HEK293 (cell line): ENCODE measurements at regions not wholly inside any gene's neighbourhood (a gene's known extent, or its start where the extent isn't known, plus 50 kb on each side); places are given as distances from the start of the nearest gene placed in this dataset.

Source experiments
- CTCF ChIA-PET: fragments of 350-600 bp; formaldehyde crosslinking; extraction: SDS; loops from one replicate; lab custom pipeline; 2021; ENCODE audit warnings: antibody characterized with exemption; lab: Yijun Ruan, JAX
- POLR2A ChIA-PET: fragments of 300-600 bp; formaldehyde crosslinking; extraction: SDS; loops from one replicate; lab custom pipeline; 2020; ENCODE audit warnings: antibody characterized with exemption, inconsistent platforms; lab: Yijun Ruan, JAX
- H3K27ac ChIP-seq: fragments of 200-500 bp; sonication (Bioruptor generic); 2 replicates; pipeline ENCODE4 v1.5.1; 2014; ENCODE audit warnings: low read depth, low read length, control low read depth, inconsistent platforms; ENCODE audit errors: extremely low read depth
- H3K36me3 ChIP-seq, 2 experiments: fragments of 200-500 bp in 1 of 2; sonication (Bioruptor generic) in 1 of 2; 1 replicate in 1 of 2; 2 replicates in 1 of 2; pipeline ENCODE4 v1.5.1; 2014 to 2017; ENCODE audit warnings: inconsistent platforms in 2 of 2, low read length in 2 of 2; ENCODE audit not compliant: control insufficient read depth in 2 of 2, insufficient read depth in 1 of 2
- H3K4me1 ChIP-seq: fragments of 200-500 bp; sonication (Bioruptor generic); 2 replicates; pipeline ENCODE4 v1.5.1; 2014; ENCODE audit warnings: mild to moderate bottlenecking, low read length, inconsistent platforms; ENCODE audit not compliant: control insufficient read depth, insufficient read depth
- H3K4me3 ChIP-seq: 2 replicates; pipeline ENCODE4 v1.5.1; 2011; ENCODE audit warnings: low read depth, mild to moderate bottlenecking, control low read depth, low read length, moderate library complexity
- H3K9me3 ChIP-seq: fragments of 200-500 bp; sonication (Bioruptor generic); 2 replicates; pipeline ENCODE4 v1.5.1; 2014; ENCODE audit warnings: low read depth, low read length, inconsistent platforms; ENCODE audit not compliant: control insufficient read depth, insufficient read depth
- GLIS1 ChIP-seq: fragments of 450-650 bp; formaldehyde crosslinking; IDR thresholded peaks from 2 replicates; pipeline ENCODE4 v1.5.1; 2016; ENCODE audit warnings: missing biosample characterization, missing genetic modification characterization
- SCRT2 ChIP-seq: fragments of 450-650 bp; formaldehyde crosslinking; IDR thresholded peaks from 2 replicates; pipeline ENCODE4 v1.5.1; 2016; ENCODE audit warnings: missing biosample characterization, missing genetic modification characterization
- SETDB1 ChIP-seq: IDR thresholded peaks from one replicate; pipeline ENCODE4 v1.6.1; 2017; ENCODE audit warnings: mild to moderate bottlenecking, low read length, moderate library complexity, mixed read lengths; ENCODE audit not compliant: insufficient read length
- SP7 ChIP-seq: fragments of 450-650 bp; formaldehyde crosslinking; IDR thresholded peaks from 2 replicates; pipeline ENCODE4 v1.5.1; 2016; ENCODE audit warnings: missing biosample characterization, missing genetic modification characterization
- ZEB2 ChIP-seq: fragments of 450-650 bp; formaldehyde crosslinking; IDR thresholded peaks from 2 replicates; pipeline ENCODE4 v1.5.1; 2016; ENCODE audit warnings: missing biosample characterization, missing genetic modification characterization
- ZNF114 ChIP-seq: fragments of 450-650 bp; formaldehyde crosslinking; IDR thresholded peaks from 2 replicates; pipeline ENCODE4 v1.5.0; 2017; ENCODE audit warnings: missing biosample characterization, missing genetic modification characterization
- ZNF132 ChIP-seq: fragments of 450-650 bp; formaldehyde crosslinking; IDR thresholded peaks from 2 replicates; pipeline ENCODE4 v1.5.1; 2017; ENCODE audit warnings: missing biosample characterization, missing genetic modification characterization, borderline replicate concordance
- ZNF2 ChIP-seq: fragments of 450-650 bp; formaldehyde crosslinking; IDR thresholded peaks from 2 replicates; pipeline ENCODE4 v1.5.1; 2016; ENCODE audit warnings: missing biosample characterization, missing genetic modification characterization
- ZNF214 ChIP-seq: fragments of 450-650 bp; formaldehyde crosslinking; IDR thresholded peaks from 2 replicates; pipeline ENCODE4 v1.5.1; 2017; ENCODE audit warnings: missing biosample characterization, mild to moderate bottlenecking, missing genetic modification characterization, borderline replicate concordance
- ZNF24 ChIP-seq: fragments of 450-650 bp; formaldehyde crosslinking; IDR thresholded peaks from 2 replicates; pipeline ENCODE4 v1.5.1; 2016; ENCODE audit warnings: missing biosample characterization, missing genetic modification characterization
- ZNF366 ChIP-seq: fragments of 450-650 bp; formaldehyde crosslinking; conservative IDR thresholded peaks from 2 replicates; pipeline ENCODE4 v1.5.1; 2016; ENCODE audit warnings: missing biosample characterization, missing genetic modification characterization
- ZNF501 ChIP-seq: fragments of 450-650 bp; formaldehyde crosslinking; IDR thresholded peaks from 2 replicates; pipeline ENCODE4 v1.5.1; 2016; ENCODE audit warnings: missing biosample characterization, missing genetic modification characterization
- ZNF544 ChIP-seq: fragments of 450-650 bp; formaldehyde crosslinking; IDR thresholded peaks from 2 replicates; pipeline ENCODE4 v1.5.0; 2017; ENCODE audit warnings: missing biosample characterization, missing genetic modification characterization
- ZNF768 ChIP-seq: fragments of 450-650 bp; formaldehyde crosslinking; IDR thresholded peaks from 2 replicates; pipeline ENCODE4 v1.5.1; 2018; ENCODE audit warnings: missing biosample characterization, mild to moderate bottlenecking, missing genetic modification characterization
- ZNF776 ChIP-seq: fragments of 450-650 bp; formaldehyde crosslinking; IDR thresholded peaks from 2 replicates; pipeline ENCODE4 v1.5.0; 2017; ENCODE audit warnings: missing biosample characterization, missing genetic modification characterization, borderline replicate concordance
- TF ChIP-seq, protein P1 (sequence below): fragments of 450-650 bp; formaldehyde crosslinking; IDR thresholded peaks from 2 replicates; pipeline ENCODE4 v1.5.1; 2016; ENCODE audit warnings: missing biosample characterization, missing genetic modification characterization
- TF ChIP-seq, protein P2 (sequence below): fragments of 450-650 bp; formaldehyde crosslinking; IDR thresholded peaks from 2 replicates; pipeline ENCODE4 v1.5.1; 2017; ENCODE audit warnings: missing biosample characterization, mild to moderate bottlenecking, missing genetic modification characterization, moderate library complexity
- TF ChIP-seq, protein P3 (sequence below): fragments of 450-650 bp; formaldehyde crosslinking; IDR thresholded peaks from 2 replicates; pipeline ENCODE4 v1.5.1; 2016; ENCODE audit warnings: missing biosample characterization, missing genetic modification characterization, low read depth
- TF ChIP-seq, protein P4 (sequence below): fragments of 450-650 bp; formaldehyde crosslinking; conservative IDR thresholded peaks from 2 replicates; pipeline ENCODE4 v1.5.1; 2016; ENCODE audit warnings: low read depth, missing biosample characterization, missing genetic modification characterization

DNA sequence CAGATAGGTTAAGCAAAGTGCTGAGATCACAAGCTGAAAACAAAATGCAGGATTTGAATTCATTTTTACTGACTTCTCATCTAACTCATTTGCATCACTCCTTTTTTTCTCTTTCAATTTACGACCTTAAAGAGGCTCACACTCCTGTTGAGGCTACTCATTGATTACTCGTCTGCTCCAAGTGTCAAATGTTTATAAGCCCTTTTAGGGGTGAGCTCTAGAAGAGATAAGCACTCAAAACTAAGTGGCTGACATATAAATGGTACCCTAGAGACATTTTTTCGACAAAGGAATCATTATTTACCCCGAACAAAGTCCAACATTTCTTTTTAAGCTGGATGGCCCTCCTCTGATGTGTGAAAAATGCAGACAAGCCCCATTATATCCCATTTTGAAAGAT is 483.1 kb downstream of the MAT2B start (continued):
- TF ChIP-seq ZNF366 (tag by site-specific recombination) (no peak), SP7 (tag by site-specific recombination) (no peak), ZNF501 (tag by site-specific recombination) (no peak)

DNA sequence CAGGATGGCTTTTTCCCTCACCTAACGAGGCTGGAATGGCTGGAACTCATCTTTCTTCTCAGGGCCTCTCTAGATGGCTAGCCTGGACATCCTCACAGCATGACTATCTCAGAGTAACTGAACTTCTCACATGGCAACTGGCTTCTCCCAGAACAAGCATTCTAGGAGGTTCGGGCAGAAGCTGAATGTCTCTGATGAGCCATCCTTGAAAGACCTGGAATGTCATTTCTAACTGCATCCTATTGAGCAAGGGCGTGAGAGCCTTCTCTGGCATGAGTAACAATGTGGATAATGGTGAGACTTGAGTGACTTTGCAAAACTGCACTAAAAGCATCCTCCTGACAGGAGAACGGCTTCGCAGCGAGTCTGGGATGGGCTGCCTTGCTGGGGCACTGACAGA is 487.7 kb downstream of the MAT2B start:
- Histone ChIP-seq H3K9me3 (no peaks in the 10 kb centered on the region), H3K36me3 (no peaks in the 10 kb centered on the region), H3K4me3 (no peak overlapping the region), H3K4me1 (no peaks in the 10 kb centered on the region), H3K27ac (no peak overlapping the region)
- TF ChIP-seq ZNF768 (tag by site-specific recombination) (no peak), GLIS1 (tag by site-specific recombination) (no peak)
- ChIA-PET CTCF (no interaction called here), POLR2A (no interaction called here)

DNA sequence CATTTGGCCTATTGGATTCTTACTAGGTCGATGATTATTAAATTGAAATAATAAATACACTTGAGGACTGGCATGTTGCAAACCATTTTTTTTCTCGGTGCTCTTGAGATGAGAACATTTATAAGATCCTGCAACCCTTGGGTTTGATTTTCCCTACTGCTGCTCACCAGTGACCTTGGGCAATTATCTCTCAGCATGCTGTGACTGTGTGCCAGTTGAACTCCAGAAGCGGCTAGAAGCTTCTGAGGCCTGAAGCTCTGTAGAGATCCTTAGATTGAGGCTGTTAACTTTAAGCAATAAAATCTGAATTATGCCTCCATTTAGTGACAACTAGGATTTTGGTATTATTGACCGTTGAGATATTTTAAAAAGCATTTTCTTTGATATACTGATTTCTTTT is 489.8 kb downstream of the MAT2B start:
- H3K36me3 ChIP-seq, result no peaks in the 10 kb centered on the region
- TF ChIP-seq, protein P1, sequence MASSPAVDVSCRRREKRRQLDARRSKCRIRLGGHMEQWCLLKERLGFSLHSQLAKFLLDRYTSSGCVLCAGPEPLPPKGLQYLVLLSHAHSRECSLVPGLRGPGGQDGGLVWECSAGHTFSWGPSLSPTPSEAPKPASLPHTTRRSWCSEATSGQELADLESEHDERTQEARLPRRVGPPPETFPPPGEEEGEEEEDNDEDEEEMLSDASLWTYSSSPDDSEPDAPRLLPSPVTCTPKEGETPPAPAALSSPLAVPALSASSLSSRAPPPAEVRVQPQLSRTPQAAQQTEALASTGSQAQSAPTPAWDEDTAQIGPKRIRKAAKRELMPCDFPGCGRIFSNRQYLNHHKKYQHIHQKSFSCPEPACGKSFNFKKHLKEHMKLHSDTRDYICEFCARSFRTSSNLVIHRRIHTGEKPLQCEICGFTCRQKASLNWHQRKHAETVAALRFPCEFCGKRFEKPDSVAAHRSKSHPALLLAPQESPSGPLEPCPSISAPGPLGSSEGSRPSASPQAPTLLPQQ (tag by site-specific recombination), result no peak
- no peak for TF ChIP-seq SETDB1
- TF ChIP-seq ZNF776 (tag by site-specific recombination), result no peak
- TF ChIP-seq, protein P2, sequence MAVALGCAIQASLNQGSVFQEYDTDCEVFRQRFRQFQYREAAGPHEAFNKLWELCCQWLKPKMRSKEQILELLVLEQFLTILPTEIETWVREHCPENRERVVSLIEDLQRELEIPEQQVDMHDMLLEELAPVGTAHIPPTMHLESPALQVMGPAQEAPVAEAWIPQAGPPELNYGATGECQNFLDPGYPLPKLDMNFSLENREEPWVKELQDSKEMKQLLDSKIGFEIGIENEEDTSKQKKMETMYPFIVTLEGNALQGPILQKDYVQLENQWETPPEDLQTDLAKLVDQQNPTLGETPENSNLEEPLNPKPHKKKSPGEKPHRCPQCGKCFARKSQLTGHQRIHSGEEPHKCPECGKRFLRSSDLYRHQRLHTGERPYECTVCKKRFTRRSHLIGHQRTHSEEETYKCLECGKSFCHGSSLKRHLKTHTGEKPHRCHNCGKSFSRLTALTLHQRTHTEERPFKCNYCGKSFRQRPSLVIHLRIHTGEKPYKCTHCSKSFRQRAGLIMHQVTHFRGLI (tag by site-specific recombination), result no peak
- no peak for TF ChIP-seq ZNF2 (tag by site-specific recombination)
- no peak for TF ChIP-seq ZNF114 (tag by site-specific recombination)
- TF ChIP-seq ZNF214 (tag by site-specific recombination), result no peak
- TF ChIP-seq, protein P3, sequence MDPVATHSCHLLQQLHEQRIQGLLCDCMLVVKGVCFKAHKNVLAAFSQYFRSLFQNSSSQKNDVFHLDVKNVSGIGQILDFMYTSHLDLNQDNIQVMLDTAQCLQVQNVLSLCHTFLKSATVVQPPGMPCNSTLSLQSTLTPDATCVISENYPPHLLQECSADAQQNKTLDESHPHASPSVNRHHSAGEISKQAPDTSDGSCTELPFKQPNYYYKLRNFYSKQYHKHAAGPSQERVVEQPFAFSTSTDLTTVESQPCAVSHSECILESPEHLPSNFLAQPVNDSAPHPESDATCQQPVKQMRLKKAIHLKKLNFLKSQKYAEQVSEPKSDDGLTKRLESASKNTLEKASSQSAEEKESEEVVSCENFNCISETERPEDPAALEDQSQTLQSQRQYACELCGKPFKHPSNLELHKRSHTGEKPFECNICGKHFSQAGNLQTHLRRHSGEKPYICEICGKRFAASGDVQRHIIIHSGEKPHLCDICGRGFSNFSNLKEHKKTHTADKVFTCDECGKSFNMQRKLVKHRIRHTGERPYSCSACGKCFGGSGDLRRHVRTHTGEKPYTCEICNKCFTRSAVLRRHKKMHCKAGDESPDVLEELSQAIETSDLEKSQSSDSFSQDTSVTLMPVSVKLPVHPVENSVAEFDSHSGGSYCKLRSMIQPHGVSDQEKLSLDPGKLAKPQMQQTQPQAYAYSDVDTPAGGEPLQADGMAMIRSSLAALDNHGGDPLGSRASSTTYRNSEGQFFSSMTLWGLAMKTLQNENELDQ (tag by site-specific recombination), result no peak
- no peak for TF ChIP-seq SCRT2 (tag by site-specific recombination)
- TF ChIP-seq ZEB2 (tag by site-specific recombination), result no peak
- POLR2A ChIA-PET, result no interaction called here
- no peak overlapping the region for H3K4me3 ChIP-seq
- no peak overlapping the region for H3K27ac ChIP-seq
- CTCF ChIA-PET, result no interaction called here
- no peaks in the 10 kb centered on the region for H3K9me3 ChIP-seq
- H3K4me1 ChIP-seq, result no peaks in the 10 kb centered on the region

DNA sequence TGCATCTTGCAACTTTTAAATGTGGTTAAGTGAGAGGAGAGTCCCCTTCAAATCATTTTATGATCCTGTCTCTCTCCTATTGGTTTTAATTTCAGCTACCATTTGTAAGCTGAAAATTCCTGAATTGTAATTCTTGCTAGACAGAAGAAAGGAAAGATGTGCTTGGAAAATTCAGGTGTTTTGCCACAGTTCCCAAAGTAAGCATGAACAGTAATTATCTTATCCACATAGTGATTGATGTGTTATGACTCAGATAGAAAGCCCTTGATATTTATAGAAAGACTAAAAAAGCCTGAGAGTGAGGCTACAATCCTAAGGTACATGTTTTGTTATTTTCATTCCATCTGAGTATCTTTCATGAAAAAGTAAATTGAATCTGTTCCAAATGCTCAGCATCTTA is 492.5 kb downstream of the MAT2B start:
- H3K36me3 ChIP-seq, result no peaks in the 10 kb centered on the region
- no peak overlapping the region for H3K4me3 ChIP-seq
- ChIA-PET POLR2A (no interaction called here), CTCF (interaction anchor here (0.7 kb wide), 2 partner anchors 506 to 544 kb away, joined by 3 to 4 read pairs; no protein-coding TSS in a partner anchor)
- no peaks in the 10 kb centered on the region for H3K4me1 ChIP-seq
- no peak overlapping the region for H3K27ac ChIP-seq
- no peaks in the 10 kb centered on the region for H3K9me3 ChIP-seq
- no peak for TF ChIP-seq ZNF24 (tag by site-specific recombination)
- TF ChIP-seq, protein P4, sequence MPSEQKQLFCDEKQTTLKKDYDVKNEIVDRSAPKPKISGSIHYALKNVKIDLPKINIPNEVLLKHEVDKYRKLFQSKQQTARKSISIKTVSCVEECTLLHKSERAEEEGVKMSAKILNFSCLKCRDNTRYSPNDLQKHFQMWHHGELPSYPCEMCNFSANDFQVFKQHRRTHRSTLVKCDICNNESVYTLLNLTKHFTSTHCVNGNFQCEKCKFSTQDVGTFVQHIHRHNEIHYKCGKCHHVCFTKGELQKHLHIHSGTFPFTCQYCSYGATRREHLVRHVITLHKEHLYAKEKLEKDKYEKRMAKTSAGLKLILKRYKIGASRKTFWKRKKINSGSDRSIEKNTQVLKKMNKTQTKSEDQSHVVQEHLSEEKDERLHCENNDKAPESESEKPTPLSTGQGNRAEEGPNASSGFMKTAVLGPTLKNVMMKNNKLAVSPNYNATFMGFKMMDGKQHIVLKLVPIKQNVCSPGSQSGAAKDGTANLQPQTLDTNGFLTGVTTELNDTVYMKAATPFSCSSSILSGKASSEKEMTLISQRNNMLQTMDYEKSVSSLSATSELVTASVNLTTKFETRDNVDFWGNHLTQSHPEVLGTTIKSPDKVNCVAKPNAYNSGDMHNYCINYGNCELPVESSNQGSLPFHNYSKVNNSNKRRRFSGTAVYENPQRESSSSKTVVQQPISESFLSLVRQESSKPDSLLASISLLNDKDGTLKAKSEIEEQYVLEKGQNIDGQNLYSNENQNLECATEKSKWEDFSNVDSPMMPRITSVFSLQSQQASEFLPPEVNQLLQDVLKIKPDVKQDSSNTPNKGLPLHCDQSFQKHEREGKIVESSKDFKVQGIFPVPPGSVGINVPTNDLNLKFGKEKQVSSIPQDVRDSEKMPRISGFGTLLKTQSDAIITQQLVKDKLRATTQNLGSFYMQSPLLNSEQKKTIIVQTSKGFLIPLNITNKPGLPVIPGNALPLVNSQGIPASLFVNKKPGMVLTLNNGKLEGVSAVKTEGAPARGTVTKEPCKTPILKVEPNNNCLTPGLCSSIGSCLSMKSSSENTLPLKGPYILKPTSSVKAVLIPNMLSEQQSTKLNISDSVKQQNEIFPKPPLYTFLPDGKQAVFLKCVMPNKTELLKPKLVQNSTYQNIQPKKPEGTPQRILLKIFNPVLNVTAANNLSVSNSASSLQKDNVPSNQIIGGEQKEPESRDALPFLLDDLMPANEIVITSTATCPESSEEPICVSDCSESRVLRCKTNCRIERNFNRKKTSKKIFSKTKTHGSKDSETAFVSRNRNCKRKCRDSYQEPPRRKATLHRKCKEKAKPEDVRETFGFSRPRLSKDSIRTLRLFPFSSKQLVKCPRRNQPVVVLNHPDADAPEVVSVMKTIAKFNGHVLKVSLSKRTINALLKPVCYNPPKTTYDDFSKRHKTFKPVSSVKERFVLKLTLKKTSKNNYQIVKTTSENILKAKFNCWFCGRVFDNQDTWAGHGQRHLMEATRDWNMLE (tag by site-specific recombination), result no peak
- TF ChIP-seq ZNF132 (tag by site-specific recombination), result no peak
- TF ChIP-seq ZNF544 (tag by site-specific recombination), result no peak
